HG03066 (cell line): ENCODE measurements at regions not wholly inside any gene's neighbourhood (a gene's known extent, or its start where the extent isn't known, plus 50 kb on each side); places are given as distances from the start of the nearest gene placed in this dataset.
"Not testable (repeated sequence)": the region's sequence is repeated elsewhere in the genome, so short reads cannot be mapped to it uniquely, and the experiment has no call there.

Experiments used
- ATAC-seq: cut with Tn5 transposase; IDR thresholded peaks from one replicate; pipeline ENCODE4 v1.9.1; 2021; ENCODE audit warnings: low read depth; ENCODE audit not compliant: unreplicated experiment

GRCh38 chr13:65275108-65275507 lies 1955.0 kb downstream of the PCDH9 start:
- ATAC-seq = no peak

- ATAC-seq = not testable (repeated sequence)
These were observed 1956.2 kb downstream of the PCDH9 start for GRCh38 chr13:65273811-65274420.

GRCh38 chr13:65268009-65268408 lies 1962.1 kb downstream of the PCDH9 start:
- ATAC-seq = no peak

- ATAC-seq = no peak
These were observed 1964.1 kb downstream of the PCDH9 start for GRCh38 chr13:65265988-65266387.

GRCh38 chr13:65264066-65264465 lies 1966.1 kb downstream of the PCDH9 start:
- no peak for ATAC-seq

- ATAC-seq = no peak
These were observed 1968.9 kb downstream of the PCDH9 start for GRCh38 chr13:65260946-65261891.

GRCh38 chr13:65240773-65241172 lies 1989.4 kb downstream of the PCDH9 start:
- ATAC-seq = no peak

GRCh38 chr13:65236841-65237418 lies 1993.2 kb downstream of the PCDH9 start:
- ATAC-seq = no peak

- no peak for ATAC-seq
These were observed 2012.6 kb downstream of the PCDH9 start for GRCh38 chr13:65217471-65217995.

GRCh38 chr13:65202845-65203244 lies 2027.3 kb downstream of the PCDH9 start:
- not testable (repeated sequence) for ATAC-seq

- ATAC-seq = no peak
These were observed 2041.4 kb downstream of the PCDH9 start for GRCh38 chr13:65188721-65189120.

GRCh38 chr13:65168026-65168425 lies 2062.1 kb downstream of the PCDH9 start:
- ATAC-seq = no peak

- no peak for ATAC-seq
These were observed 2063.5 kb downstream of the PCDH9 start for GRCh38 chr13:65166675-65167074.

- no peak for ATAC-seq
These were observed 2070.3 kb downstream of the PCDH9 start for GRCh38 chr13:65159803-65160202.

GRCh38 chr13:65155861-65156260 lies 2074.3 kb downstream of the PCDH9 start:
- no peak for ATAC-seq

- no peak for ATAC-seq
These were observed 2075.3 kb downstream of the PCDH9 start for GRCh38 chr13:65154661-65155447.

- no peak for ATAC-seq
These were observed 2080.4 kb downstream of the PCDH9 start for GRCh38 chr13:65149687-65150086.

- ATAC-seq = no peak
These were observed 2086.2 kb downstream of the PCDH9 start for GRCh38 chr13:65143920-65144319.

GRCh38 chr13:65133094-65133493 lies 2097.0 kb downstream of the PCDH9 start:
- no peak for ATAC-seq

- no peak for ATAC-seq
These were observed 2104.9 kb downstream of the PCDH9 start for GRCh38 chr13:65125236-65125635.
